ENCODE measurements at regions not wholly inside any gene's neighbourhood (a gene's known extent, or its start where the extent isn't known, plus 50 kb on each side); places are given as distances from the start of the nearest gene placed in this dataset.

GRCh38 chr3:5663601-5664000 lies 476.1 kb downstream of the EDEM1 start:
- H3K27me3 ChIP-seq (ENCODE audit: insufficient read depth, low read length, poor library complexity, severe bottlenecking): no peaks in the 10 kb centered on the region
- ChIA-PET CTCF (no interaction called here), POLR2A (no interaction called here)
- peaks cover 0 to 2% (median 0%) of the 10 kb centered on the region in 3 donors for H3K36me3 Mint-ChIP-seq
- H3K27ac ChIP-seq (ENCODE audit: low read depth, low read length): no peak overlapping the region
- peaks cover 12 to 33% (median 19%) of the 10 kb centered on the region in 5 donors for H3K9me3 Mint-ChIP-seq
- no peaks in the 10 kb centered on the region for H3K9me3 ChIP-seq (ENCODE audit: low read length)
- no peak overlapping the region for H3K4me3 Mint-ChIP-seq
- no peaks in the 10 kb centered on the region for H3K4me1 ChIP-seq (ENCODE audit: insufficient read depth, low read length)
- DNase-seq: no peak
- H3K36me3 ChIP-seq (ENCODE audit: insufficient read depth, low read length): no peaks in the 10 kb centered on the region
- H3K4me1 Mint-ChIP-seq: no peaks in the 10 kb centered on the region
- peaks cover 0 to 1% of the 10 kb centered on the region in 2 donors for H3K27me3 Mint-ChIP-seq
- H3K4me3 ChIP-seq (ENCODE audit: low read length): no peak overlapping the region
- H3K27ac Mint-ChIP-seq: no peak overlapping the region

GRCh38 chr3:5666455-5666854 lies 478.9 kb downstream of the EDEM1 start:
- POLR2A ChIA-PET: no interaction called here

GRCh38 chr3:5673521-5673920 lies 486.0 kb downstream of the EDEM1 start:
- H3K36me3 Mint-ChIP-seq: no peaks in the 10 kb centered on the region
- no peak for DNase-seq
- ChIA-PET CTCF (no interaction called here), POLR2A (no interaction called here)
- Histone ChIP-seq H3K27me3 (ENCODE audit: insufficient read depth, low read length, poor library complexity, severe bottlenecking) (no peaks in the 10 kb centered on the region), H3K36me3 (ENCODE audit: insufficient read depth, low read length) (no peaks in the 10 kb centered on the region), H3K4me1 (ENCODE audit: insufficient read depth, low read length) (no peaks in the 10 kb centered on the region), H3K27ac (ENCODE audit: low read depth, low read length) (no peak overlapping the region), H3K9me3 (ENCODE audit: low read length) (no peaks in the 10 kb centered on the region), H3K4me3 (ENCODE audit: low read length) (no peak overlapping the region)
- H3K27ac Mint-ChIP-seq: no peak overlapping the region
- peaks cover 2 to 16% (median 8%) of the 10 kb centered on the region in 5 donors for H3K9me3 Mint-ChIP-seq
- no peak overlapping the region for H3K4me3 Mint-ChIP-seq
- H3K4me1 Mint-ChIP-seq: no peaks in the 10 kb centered on the region
- peaks cover 0 to 2% of the 10 kb centered on the region in 2 donors for H3K27me3 Mint-ChIP-seq

More at GRCh38 chr3:5666455-5666854, 478.9 kb downstream of the EDEM1 start:
- H3K36me3 Mint-ChIP-seq: peaks cover 0 to 2% (median 0%) of the 10 kb centered on the region in 3 donors
- no peak overlapping the region for H3K4me3 ChIP-seq (ENCODE audit: low read length)
- H3K27ac ChIP-seq (ENCODE audit: low read depth, low read length): no peak overlapping the region
- no peaks in the 10 kb centered on the region for H3K9me3 ChIP-seq (ENCODE audit: low read length)
- no peaks in the 10 kb centered on the region for H3K27me3 ChIP-seq (ENCODE audit: insufficient read depth, low read length, poor library complexity, severe bottlenecking)
- no peaks in the 10 kb centered on the region for H3K36me3 ChIP-seq (ENCODE audit: insufficient read depth, low read length)
- H3K9me3 Mint-ChIP-seq: peaks cover 12 to 31% (median 16%) of the 10 kb centered on the region in 5 donors
- no peak for DNase-seq
- peaks cover 0 to 1% of the 10 kb centered on the region in 2 donors for H3K27me3 Mint-ChIP-seq
- H3K4me3 Mint-ChIP-seq: no peak overlapping the region
- H3K27ac Mint-ChIP-seq: no peak overlapping the region
- no peaks in the 10 kb centered on the region for H3K4me1 Mint-ChIP-seq
- no peaks in the 10 kb centered on the region for H3K4me1 ChIP-seq (ENCODE audit: insufficient read depth, low read length)
- CTCF ChIA-PET: no interaction called here

DNA sequence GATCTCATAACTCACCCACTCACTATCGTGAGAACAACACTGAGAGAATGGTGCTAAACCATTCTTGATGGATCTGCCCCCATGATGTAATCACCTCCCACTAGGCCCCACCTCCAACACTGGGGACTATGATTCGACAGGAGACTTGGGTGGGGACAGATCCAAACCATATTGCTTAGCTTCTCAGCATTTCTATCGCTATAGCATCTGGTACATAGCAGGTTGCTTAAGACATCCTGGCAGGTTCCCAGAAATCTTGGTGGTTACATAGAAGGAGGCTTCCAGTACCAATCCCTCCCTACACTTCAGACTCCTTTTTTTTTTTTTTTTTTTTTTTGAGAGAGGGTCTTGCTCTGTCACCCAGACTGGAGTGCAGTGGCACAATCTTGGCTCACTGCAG lies 487.8 kb downstream of the EDEM1 start:
- Histone ChIP-seq H3K27ac (ENCODE audit: low read depth, low read length) (no peak overlapping the region), H3K4me3 (ENCODE audit: low read length) (no peak overlapping the region), H3K36me3 (ENCODE audit: insufficient read depth, low read length) (no peaks in the 10 kb centered on the region), H3K9me3 (ENCODE audit: low read length) (no peaks in the 10 kb centered on the region), H3K4me1 (ENCODE audit: insufficient read depth, low read length) (no peaks in the 10 kb centered on the region), H3K27me3 (ENCODE audit: insufficient read depth, low read length, poor library complexity, severe bottlenecking) (no peaks in the 10 kb centered on the region)
- ChIA-PET POLR2A (no interaction called here), CTCF (interaction anchor here (0.7 kb wide), 1 partner anchor 9 kb away, joined by 3 read pairs; no protein-coding TSS in a partner anchor)
- Mint-ChIP-seq H3K4me1 (no peaks in the 10 kb centered on the region), H3K9me3 (peaks cover 4 to 16% (median 8%) of the 10 kb centered on the region in 5 donors), H3K36me3 (no peaks in the 10 kb centered on the region), H3K27me3 (peaks cover 0 to 2% of the 10 kb centered on the region in 2 donors), H3K27ac (no peak overlapping the region), H3K4me3 (no peak overlapping the region)
- no peak for DNase-seq

- no peaks in the 10 kb centered on the region for H3K9me3 ChIP-seq (ENCODE audit: low read length)
- no peak for DNase-seq
- no peaks in the 10 kb centered on the region for H3K36me3 Mint-ChIP-seq
- POLR2A ChIA-PET: no interaction called here
- H3K4me1 ChIP-seq (ENCODE audit: insufficient read depth, low read length): no peaks in the 10 kb centered on the region
- H3K27me3 Mint-ChIP-seq: peaks cover 0 to 2% of the 10 kb centered on the region in 2 donors
- no peak overlapping the region for H3K27ac ChIP-seq (ENCODE audit: low read depth, low read length)
- no peaks in the 10 kb centered on the region for H3K4me1 Mint-ChIP-seq
- H3K27me3 ChIP-seq (ENCODE audit: insufficient read depth, low read length, poor library complexity, severe bottlenecking): no peaks in the 10 kb centered on the region
- no peak overlapping the region for H3K4me3 Mint-ChIP-seq
- peaks cover 4 to 12% (median 10%) of the 10 kb centered on the region in 5 donors for H3K9me3 Mint-ChIP-seq
- CTCF ChIA-PET: no interaction called here
- H3K36me3 ChIP-seq (ENCODE audit: insufficient read depth, low read length): no peaks in the 10 kb centered on the region
- no peak overlapping the region for H3K4me3 ChIP-seq (ENCODE audit: low read length)
- no peak overlapping the region for H3K27ac Mint-ChIP-seq
Observed at GRCh38 chr3:5677555-5677954, 490.0 kb downstream of the EDEM1 start.

- POLR2A ChIA-PET: no interaction called here
Observed at GRCh38 chr3:5678248-5678647, 490.7 kb downstream of the EDEM1 start.

DNA sequence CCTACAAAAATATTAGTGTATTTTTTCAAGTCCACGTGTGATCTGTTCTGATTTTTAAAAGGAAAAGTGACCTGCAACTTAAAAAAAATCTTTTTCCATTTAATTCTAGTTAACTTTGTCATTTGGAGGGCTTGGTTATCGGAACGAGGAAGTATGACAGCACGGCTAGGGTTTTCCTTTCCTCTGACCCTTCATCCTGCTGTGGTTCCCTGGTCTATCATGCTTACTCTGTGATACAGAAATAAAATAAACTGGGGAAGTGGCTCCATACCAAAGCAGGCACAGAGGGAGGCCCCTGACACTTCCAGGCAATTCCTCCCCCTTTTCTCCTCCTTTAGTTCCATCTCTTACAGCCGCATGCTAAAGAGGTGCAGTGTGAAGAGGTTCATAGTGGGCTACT lies 491.3 kb downstream of the EDEM1 start:
- Mint-ChIP-seq H3K36me3 (no peaks in the 10 kb centered on the region), H3K9me3 (peaks cover 7 to 17% (median 12%) of the 10 kb centered on the region in 5 donors), H3K4me1 (no peaks in the 10 kb centered on the region), H3K27me3 (peaks cover 0 to 2% of the 10 kb centered on the region in 2 donors), H3K4me3 (no peak overlapping the region), H3K27ac (no peak overlapping the region)
- ChIA-PET CTCF (no interaction called here), POLR2A (no interaction called here)
- H3K4me3 ChIP-seq (ENCODE audit: low read length): no peak overlapping the region
- DNase-seq: no peak
- no peaks in the 10 kb centered on the region for H3K9me3 ChIP-seq (ENCODE audit: low read length)
- no peaks in the 10 kb centered on the region for H3K36me3 ChIP-seq (ENCODE audit: insufficient read depth, low read length)
- H3K27me3 ChIP-seq (ENCODE audit: insufficient read depth, low read length, poor library complexity, severe bottlenecking): no peaks in the 10 kb centered on the region
- H3K4me1 ChIP-seq (ENCODE audit: insufficient read depth, low read length): no peaks in the 10 kb centered on the region
- no peak overlapping the region for H3K27ac ChIP-seq (ENCODE audit: low read depth, low read length)

More at GRCh38 chr3:5678248-5678647, 490.7 kb downstream of the EDEM1 start:
- H3K27ac Mint-ChIP-seq: no peak overlapping the region
- H3K4me3 Mint-ChIP-seq: no peak overlapping the region
- DNase-seq: no peak
- peaks cover 0 to 2% of the 10 kb centered on the region in 2 donors for H3K27me3 Mint-ChIP-seq
- Histone ChIP-seq H3K9me3 (ENCODE audit: low read length) (no peaks in the 10 kb centered on the region), H3K27me3 (ENCODE audit: insufficient read depth, low read length, poor library complexity, severe bottlenecking) (no peaks in the 10 kb centered on the region), H3K27ac (ENCODE audit: low read depth, low read length) (no peak overlapping the region), H3K4me1 (ENCODE audit: insufficient read depth, low read length) (no peaks in the 10 kb centered on the region), H3K4me3 (ENCODE audit: low read length) (no peak overlapping the region), H3K36me3 (ENCODE audit: insufficient read depth, low read length) (no peaks in the 10 kb centered on the region)
- H3K36me3 Mint-ChIP-seq: no peaks in the 10 kb centered on the region
- H3K4me1 Mint-ChIP-seq: no peaks in the 10 kb centered on the region
- CTCF ChIA-PET: no interaction called here
- peaks cover 4 to 15% (median 11%) of the 10 kb centered on the region in 5 donors for H3K9me3 Mint-ChIP-seq

- Mint-ChIP-seq H3K9me3 (peaks cover 17 to 23% (median 17%) of the 10 kb centered on the region in 5 donors), H3K4me1 (no peaks in the 10 kb centered on the region), H3K27me3 (no peaks in the 10 kb centered on the region), H3K27ac (no peak overlapping the region), H3K4me3 (no peak overlapping the region), H3K36me3 (no peaks in the 10 kb centered on the region)
- no peak for DNase-seq
- CTCF ChIA-PET: no interaction called here
- Histone ChIP-seq H3K27ac (ENCODE audit: low read depth, low read length) (no peak overlapping the region), H3K9me3 (ENCODE audit: low read length) (no peaks in the 10 kb centered on the region), H3K27me3 (ENCODE audit: insufficient read depth, low read length, poor library complexity, severe bottlenecking) (no peaks in the 10 kb centered on the region), H3K36me3 (ENCODE audit: insufficient read depth, low read length) (no peaks in the 10 kb centered on the region), H3K4me1 (ENCODE audit: insufficient read depth, low read length) (no peaks in the 10 kb centered on the region), H3K4me3 (ENCODE audit: low read length) (no peak overlapping the region)
- POLR2A ChIA-PET: no interaction called here
Observed at GRCh38 chr3:5687230-5687629, 499.7 kb downstream of the EDEM1 start.

GRCh38 chr3:5690490-5690889 lies 503.0 kb downstream of the EDEM1 start:
- no peaks in the 10 kb centered on the region for H3K36me3 Mint-ChIP-seq

More at GRCh38 chr3:5690490-5690889, 503.0 kb downstream of the EDEM1 start:
- ChIA-PET CTCF (no interaction called here), POLR2A (no interaction called here)
- Histone ChIP-seq H3K4me3 (ENCODE audit: low read length) (no peak overlapping the region), H3K27me3 (ENCODE audit: insufficient read depth, low read length, poor library complexity, severe bottlenecking) (no peaks in the 10 kb centered on the region), H3K9me3 (ENCODE audit: low read length) (no peaks in the 10 kb centered on the region), H3K4me1 (ENCODE audit: insufficient read depth, low read length) (no peaks in the 10 kb centered on the region), H3K27ac (ENCODE audit: low read depth, low read length) (no peak overlapping the region), H3K36me3 (ENCODE audit: insufficient read depth, low read length) (no peaks in the 10 kb centered on the region)
- H3K9me3 Mint-ChIP-seq: peaks cover 15 to 22% (median 17%) of the 10 kb centered on the region in 5 donors
- H3K4me1 Mint-ChIP-seq: no peaks in the 10 kb centered on the region
- H3K27ac Mint-ChIP-seq: no peak overlapping the region
- no peak overlapping the region for H3K4me3 Mint-ChIP-seq
- DNase-seq: no peak
- H3K27me3 Mint-ChIP-seq: no peaks in the 10 kb centered on the region
